Panc1 (cell line): ENCODE measurements at regions not wholly inside any gene's neighbourhood (a gene's known extent, or its start where the extent isn't known, plus 50 kb on each side); places are given as distances from the start of the nearest gene placed in this dataset.

ENCODE experiments used
- POLR2AphosphoS5 ChIP-seq: IDR thresholded peaks from 2 replicates; pipeline ENCODE4 v1.6.1; 2012; ENCODE audit warnings: mild to moderate bottlenecking, low read depth, low read length, moderate library complexity
- REST ChIP-seq, 2 experiments: IDR thresholded peaks; 2 replicates each; pipeline ENCODE4 v1.6.1; 2011 to 2012; ENCODE audit warnings: low read depth in 2 of 2, control low read depth in 1 of 2, low read length in 1 of 2, mild to moderate bottlenecking in 1 of 2, moderate library complexity in 1 of 2; ENCODE audit not compliant: insufficient read depth in 1 of 2
- SIN3A ChIP-seq: IDR thresholded peaks from 2 replicates; pipeline ENCODE4 v1.6.1; 2012; ENCODE audit warnings: low read depth, mild to moderate bottlenecking, low read length, moderate library complexity, borderline replicate concordance; ENCODE audit not compliant: insufficient read depth
- TF ChIP-seq, protein P1 (sequence below): fragments of 450-650 bp; IDR thresholded peaks from 2 replicates; pipeline ENCODE4 v1.5.1; 2017; ENCODE audit warnings: mild to moderate bottlenecking

- TF ChIP-seq, protein P1, sequence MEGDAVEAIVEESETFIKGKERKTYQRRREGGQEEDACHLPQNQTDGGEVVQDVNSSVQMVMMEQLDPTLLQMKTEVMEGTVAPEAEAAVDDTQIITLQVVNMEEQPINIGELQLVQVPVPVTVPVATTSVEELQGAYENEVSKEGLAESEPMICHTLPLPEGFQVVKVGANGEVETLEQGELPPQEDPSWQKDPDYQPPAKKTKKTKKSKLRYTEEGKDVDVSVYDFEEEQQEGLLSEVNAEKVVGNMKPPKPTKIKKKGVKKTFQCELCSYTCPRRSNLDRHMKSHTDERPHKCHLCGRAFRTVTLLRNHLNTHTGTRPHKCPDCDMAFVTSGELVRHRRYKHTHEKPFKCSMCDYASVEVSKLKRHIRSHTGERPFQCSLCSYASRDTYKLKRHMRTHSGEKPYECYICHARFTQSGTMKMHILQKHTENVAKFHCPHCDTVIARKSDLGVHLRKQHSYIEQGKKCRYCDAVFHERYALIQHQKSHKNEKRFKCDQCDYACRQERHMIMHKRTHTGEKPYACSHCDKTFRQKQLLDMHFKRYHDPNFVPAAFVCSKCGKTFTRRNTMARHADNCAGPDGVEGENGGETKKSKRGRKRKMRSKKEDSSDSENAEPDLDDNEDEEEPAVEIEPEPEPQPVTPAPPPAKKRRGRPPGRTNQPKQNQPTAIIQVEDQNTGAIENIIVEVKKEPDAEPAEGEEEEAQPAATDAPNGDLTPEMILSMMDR = no peak
- TF ChIP-seq SIN3A (no peak), REST (IDR thresholded peaks at IDR 0.05; ENCODE audit: insufficient read depth in 1 of 2, low read depth in 2 of 2, low read length in 1 of 2) (no peak), POLR2AphosphoS5 (no peak)
These were observed 185.9 kb downstream of the ANKRD60 start for GRCh38 chr20:58042591-58042990.
